Vagina (tissue), 2 donors: ENCODE measurements at regions not wholly inside any gene's neighbourhood (a gene's known extent, or its start where the extent isn't known, plus 50 kb on each side); places are given as distances from the start of the nearest gene placed in this dataset.

Source experiments
- DNase-seq, 2 donors: peaks; one replicate each; pipeline ENCODE4 v3.0.0-alpha.2; 2017; ENCODE audit errors: extremely low spot score in 2 of 2
- H3K27ac ChIP-seq: fragments of 200-600 bp; sonication (generic); one replicate; pipeline ENCODE4 v1.5.1; 2019
- H3K27me3 ChIP-seq: fragments of 200-600 bp; sonication (generic); one replicate; pipeline ENCODE4 v1.5.1; 2019
- H3K36me3 ChIP-seq, 2 donors: fragments of 200-600 bp; sonication (generic); one replicate each; pipeline ENCODE4 v1.5.1; 2017 to 2019
- H3K4me1 ChIP-seq: fragments of 200-600 bp; sonication (generic); one replicate; pipeline ENCODE4 v1.5.1; 2019
- H3K4me3 ChIP-seq, 2 donors: fragments of 200-600 bp; sonication (generic); 1 replicate in 1 of 2; 2 replicates in 1 of 2; pipeline ENCODE4 v1.5.1; 2016 to 2019
- H3K9me3 ChIP-seq: fragments of 200-600 bp; sonication (generic); one replicate; pipeline ENCODE4 v1.5.1; 2019
- POLR2A ChIP-seq, 2 donors: fragments of 450-650 bp; IDR thresholded peaks; one replicate each; pipeline ENCODE4 v1.6.1; 2017; ENCODE audit warnings: antibody characterized with exemption in 2 of 2, mild to moderate bottlenecking in 2 of 2, moderate library complexity in 2 of 2
- POLR2AphosphoS5 ChIP-seq, 2 donors: sonication (generic); formaldehyde crosslinking; IDR thresholded peaks; one replicate each; pipeline ENCODE4 v1.9.0; 2017; ENCODE audit warnings: antibody characterized with exemption in 2 of 2, mild to moderate bottlenecking in 2 of 2, low read depth in 1 of 2; ENCODE audit not compliant: insufficient read depth in 1 of 2
- intact Hi-C: fragments of 100-400 bp; cut with DNase I; formaldehyde crosslinking; loops from one replicate; pipeline ENCODE4 v1.15.1; 2023
- TF ChIP-seq, protein P1 (sequence below), 3 experiments: fragments of 450-650 bp in 2 of 3; fragments of 200-600 bp in 1 of 3; sonication (generic) in 1 of 3; IDR thresholded peaks; one replicate each; pipeline ENCODE4 v1.5.1; 2017 to 2019; ENCODE audit warnings: antibody characterized with exemption in 3 of 3, mild to moderate bottlenecking in 2 of 3, moderate library complexity in 2 of 3

DNA sequence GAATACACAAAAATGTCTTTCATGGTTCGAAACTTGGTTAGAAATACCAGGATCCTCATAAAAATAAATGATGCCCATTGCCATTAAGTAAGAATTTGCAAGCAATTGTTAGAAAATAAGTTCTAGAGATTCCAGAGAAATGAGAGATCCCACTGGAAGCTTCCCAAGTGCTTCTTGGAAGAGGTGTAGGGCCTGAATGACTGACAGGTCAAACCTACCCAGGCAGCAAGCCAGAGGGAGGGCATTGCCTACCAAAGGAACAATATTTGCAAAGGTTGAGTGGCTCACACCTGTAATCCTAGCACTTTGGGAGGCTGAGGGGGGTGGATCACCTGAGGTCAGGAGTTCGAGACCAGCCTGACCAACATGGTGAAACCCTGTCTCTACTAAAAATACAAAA, 777.0 kb upstream of the WWC1 start:
- Histone ChIP-seq H3K27me3 (no peaks in the 10 kb centered on the region), H3K4me3 (no peak overlapping the region), H3K9me3 (no peaks in the 10 kb centered on the region), H3K36me3 (no peaks in the 10 kb centered on the region), H3K27ac (no peak overlapping the region), H3K4me1 (no peaks in the 10 kb centered on the region)
- no peak for DNase-seq
- intact Hi-C loops = no loop called here
- TF ChIP-seq, protein P1, sequence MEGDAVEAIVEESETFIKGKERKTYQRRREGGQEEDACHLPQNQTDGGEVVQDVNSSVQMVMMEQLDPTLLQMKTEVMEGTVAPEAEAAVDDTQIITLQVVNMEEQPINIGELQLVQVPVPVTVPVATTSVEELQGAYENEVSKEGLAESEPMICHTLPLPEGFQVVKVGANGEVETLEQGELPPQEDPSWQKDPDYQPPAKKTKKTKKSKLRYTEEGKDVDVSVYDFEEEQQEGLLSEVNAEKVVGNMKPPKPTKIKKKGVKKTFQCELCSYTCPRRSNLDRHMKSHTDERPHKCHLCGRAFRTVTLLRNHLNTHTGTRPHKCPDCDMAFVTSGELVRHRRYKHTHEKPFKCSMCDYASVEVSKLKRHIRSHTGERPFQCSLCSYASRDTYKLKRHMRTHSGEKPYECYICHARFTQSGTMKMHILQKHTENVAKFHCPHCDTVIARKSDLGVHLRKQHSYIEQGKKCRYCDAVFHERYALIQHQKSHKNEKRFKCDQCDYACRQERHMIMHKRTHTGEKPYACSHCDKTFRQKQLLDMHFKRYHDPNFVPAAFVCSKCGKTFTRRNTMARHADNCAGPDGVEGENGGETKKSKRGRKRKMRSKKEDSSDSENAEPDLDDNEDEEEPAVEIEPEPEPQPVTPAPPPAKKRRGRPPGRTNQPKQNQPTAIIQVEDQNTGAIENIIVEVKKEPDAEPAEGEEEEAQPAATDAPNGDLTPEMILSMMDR (IDR thresholded peaks at IDR 0.05) = no peak
- TF ChIP-seq POLR2A (IDR thresholded peaks at IDR 0.05) = no peak
- no peak for TF ChIP-seq POLR2AphosphoS5 (IDR thresholded peaks at IDR 0.05; ENCODE audit: insufficient read depth in 1 of 2, low read depth in 1 of 2)

DNA sequence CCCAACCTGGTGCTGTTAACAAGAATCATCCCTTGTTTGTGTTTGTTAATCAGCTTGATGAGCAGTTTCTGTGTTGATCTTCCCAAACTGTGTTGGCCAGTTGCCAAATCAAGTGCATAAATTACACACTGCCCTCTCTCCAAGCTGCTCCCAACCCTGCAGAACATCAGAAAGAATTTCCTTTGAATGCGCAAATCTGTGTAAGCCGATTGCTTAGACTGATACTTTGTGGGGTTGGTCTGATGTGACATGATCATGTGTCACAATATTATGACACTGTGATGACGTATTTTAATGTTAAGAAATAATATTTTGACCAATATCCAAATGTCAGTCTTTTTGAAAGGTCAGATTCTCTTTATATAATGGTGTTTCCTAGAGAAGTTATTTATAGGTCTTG, 766.4 kb upstream of the WWC1 start:
- intact Hi-C loops = no loop called here
- no peak overlapping the region for H3K27ac ChIP-seq
- H3K27me3 ChIP-seq = no peaks in the 10 kb centered on the region
- no peak for TF ChIP-seq POLR2AphosphoS5 (IDR thresholded peaks at IDR 0.05; ENCODE audit: insufficient read depth in 1 of 2, low read depth in 1 of 2)
- no peak for TF ChIP-seq POLR2A (IDR thresholded peaks at IDR 0.05)
- TF ChIP-seq, protein P1 (IDR thresholded peaks at IDR 0.05) = no peak
- no peaks in the 10 kb centered on the region for H3K9me3 ChIP-seq
- no peak overlapping the region for H3K4me3 ChIP-seq
- H3K36me3 ChIP-seq = no peaks in the 10 kb centered on the region
- no peaks in the 10 kb centered on the region for H3K4me1 ChIP-seq
- DNase-seq = no peak

DNA sequence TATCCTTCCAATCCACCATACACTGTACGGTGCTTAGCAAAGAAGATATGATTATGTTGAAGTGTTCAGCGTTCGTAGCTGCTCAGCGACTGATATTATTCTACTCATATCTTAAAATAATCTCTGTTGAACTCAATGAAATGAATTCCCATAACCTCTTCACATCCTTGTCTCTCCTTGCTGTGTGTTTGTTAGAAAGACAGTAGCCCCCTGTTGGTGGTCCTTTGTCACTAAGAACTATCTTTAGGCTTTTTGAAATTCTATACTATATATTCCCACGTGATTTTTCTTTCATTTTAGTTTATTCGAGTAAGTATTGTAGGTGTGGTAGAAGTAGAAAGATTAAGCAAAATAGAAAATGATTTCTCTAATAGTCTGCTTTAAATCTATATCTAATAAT, 762.8 kb upstream of the WWC1 start:
- no peaks in the 10 kb centered on the region for H3K4me1 ChIP-seq
- intact Hi-C loops = no loop called here
- H3K27me3 ChIP-seq = no peaks in the 10 kb centered on the region
- no peaks in the 10 kb centered on the region for H3K36me3 ChIP-seq
- H3K4me3 ChIP-seq = no peak overlapping the region
- DNase-seq = no peak
- no peaks in the 10 kb centered on the region for H3K9me3 ChIP-seq
- H3K27ac ChIP-seq = no peak overlapping the region
- no peak for TF ChIP-seq POLR2A (IDR thresholded peaks at IDR 0.05)
- TF ChIP-seq, protein P1 (IDR thresholded peaks at IDR 0.05) = no peak
- no peak for TF ChIP-seq POLR2AphosphoS5 (IDR thresholded peaks at IDR 0.05; ENCODE audit: insufficient read depth in 1 of 2, low read depth in 1 of 2)

DNA sequence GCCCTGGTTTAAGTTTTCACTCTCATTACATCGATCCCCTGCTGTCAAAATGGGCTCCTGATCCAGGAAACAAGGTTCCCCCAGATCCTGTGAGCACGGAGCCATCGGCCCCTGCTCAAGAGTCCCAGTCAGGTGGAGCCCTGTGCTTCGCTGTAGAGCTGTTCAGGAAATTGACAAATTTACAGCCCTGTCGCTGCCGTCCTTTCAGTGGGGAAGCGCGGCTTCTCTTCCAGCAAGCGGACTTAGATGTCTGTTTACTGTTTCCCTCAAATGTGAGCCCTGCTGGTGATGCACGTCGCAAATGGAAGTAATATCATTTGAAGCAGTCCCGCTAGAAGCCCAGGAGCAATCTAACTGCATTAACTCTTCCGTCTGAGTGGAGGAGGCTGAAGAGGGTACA, 760.9 kb upstream of the WWC1 start:
- Histone ChIP-seq H3K27me3 (no peaks in the 10 kb centered on the region), H3K4me3 (no peak overlapping the region), H3K36me3 (no peaks in the 10 kb centered on the region), H3K27ac (no peak overlapping the region), H3K4me1 (no peaks in the 10 kb centered on the region), H3K9me3 (no peaks in the 10 kb centered on the region)
- intact Hi-C loops = loop anchor here (10.0 kb wide), 1 partner anchor 1216 kb away; no protein-coding TSS in a partner anchor
- no peak for DNase-seq
- no peak for TF ChIP-seq POLR2A (IDR thresholded peaks at IDR 0.05)
- no peak for TF ChIP-seq POLR2AphosphoS5 (IDR thresholded peaks at IDR 0.05; ENCODE audit: insufficient read depth in 1 of 2, low read depth in 1 of 2)
- TF ChIP-seq, protein P1 (IDR thresholded peaks at IDR 0.05) = no peak

DNA sequence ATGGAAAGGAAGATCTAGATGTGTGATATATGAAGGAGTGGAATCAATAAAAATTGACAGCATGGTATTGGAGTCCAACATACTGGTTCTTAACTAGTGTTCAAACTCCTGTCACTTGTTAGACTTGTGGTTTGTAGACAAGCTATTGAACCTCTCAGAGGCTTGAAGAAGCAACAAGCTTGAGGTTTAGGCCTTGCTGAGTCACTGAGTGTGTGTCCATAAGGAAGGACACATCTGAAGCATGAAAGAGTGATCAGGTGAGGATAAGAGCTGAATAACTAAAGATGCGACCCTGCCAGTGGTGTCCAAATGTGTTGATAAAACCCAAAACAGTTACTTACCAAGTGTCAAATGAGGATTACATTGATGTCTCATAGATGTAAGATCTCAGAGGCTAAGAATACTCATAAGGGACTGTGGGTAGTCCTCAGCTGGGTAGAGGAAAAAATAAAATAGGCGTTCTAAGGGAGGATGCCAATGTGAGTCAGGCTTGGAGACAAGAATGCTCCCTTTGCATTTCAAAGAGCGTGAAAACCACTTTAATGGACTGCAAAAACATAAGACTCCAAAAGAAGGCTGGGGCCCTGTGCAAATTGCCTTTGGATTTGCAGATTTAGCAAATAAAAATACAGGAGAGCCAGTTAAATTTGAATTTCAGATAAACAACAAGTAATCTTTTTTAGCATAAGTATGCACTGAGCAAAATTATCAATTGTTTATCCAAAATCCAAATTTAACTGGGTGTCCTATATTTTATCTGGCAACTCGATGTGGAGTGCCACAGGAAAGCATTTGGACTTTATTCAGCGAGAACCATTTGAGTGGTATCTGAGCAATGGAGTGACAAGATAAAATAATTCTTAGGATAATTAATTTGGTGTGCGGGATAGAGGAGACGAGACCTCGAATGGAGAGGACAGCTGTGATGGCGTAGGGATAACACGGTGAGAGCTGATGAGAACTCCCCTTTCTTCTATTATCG, 757.3 kb upstream of the WWC1 start:
- H3K27ac ChIP-seq = no peak overlapping the region
- H3K9me3 ChIP-seq = no peaks in the 10 kb centered on the region
- no peaks in the 10 kb centered on the region for H3K27me3 ChIP-seq
- H3K4me3 ChIP-seq = no peak overlapping the region
- no peaks in the 10 kb centered on the region for H3K4me1 ChIP-seq
- intact Hi-C loops = loop anchor here (10.0 kb wide), 1 partner anchor 1219 kb away; no protein-coding TSS in a partner anchor
- DNase-seq = no peak
- no peak for TF ChIP-seq POLR2AphosphoS5 (IDR thresholded peaks at IDR 0.05; ENCODE audit: insufficient read depth in 1 of 2, low read depth in 1 of 2)
- TF ChIP-seq, protein P1 (IDR thresholded peaks at IDR 0.05) = no peak
- TF ChIP-seq POLR2A (IDR thresholded peaks at IDR 0.05) = no peak
- H3K36me3 ChIP-seq = no peaks in the 10 kb centered on the region
